Trophoblast cell (in vitro differentiated cells and primary cell): ENCODE measurements at regions not wholly inside any gene's neighbourhood (a gene's known extent, or its start where the extent isn't known, plus 50 kb on each side); places are given as distances from the start of the nearest gene placed in this dataset.

ENCODE experiments used
- DNase-seq, 2 donors: peaks; one replicate each; pipeline ENCODE4 v3.0.0-alpha.2; 2016
- H2AFZ ChIP-seq: 2 replicates; pipeline ENCODE4 v1.6.1; 2013; ENCODE audit warnings: low read length, moderate library complexity, mild to moderate bottlenecking; ENCODE audit not compliant: insufficient read depth, poor library complexity
- H2AK5ac ChIP-seq: 2 replicates; pipeline ENCODE4 v1.6.1; 2013; ENCODE audit warnings: mild to moderate bottlenecking, low read length
- H2BK120ac ChIP-seq: 2 replicates; pipeline ENCODE4 v1.6.1; 2013; ENCODE audit warnings: low read length, mild to moderate bottlenecking, moderate library complexity; ENCODE audit not compliant: insufficient read depth, poor library complexity
- H2BK12ac ChIP-seq: 2 replicates; pipeline ENCODE4 v1.6.1; 2013; ENCODE audit warnings: mild to moderate bottlenecking, low read length, moderate library complexity
- H2BK5ac ChIP-seq: 2 replicates; pipeline ENCODE4 v1.6.1; 2013; ENCODE audit warnings: low read length, low read depth, moderate library complexity, mild to moderate bottlenecking; ENCODE audit not compliant: poor library complexity
- H3K14ac ChIP-seq: 2 replicates; pipeline ENCODE4 v1.6.1; 2013; ENCODE audit warnings: mild to moderate bottlenecking, low read length
- H3K18ac ChIP-seq: 2 replicates; pipeline ENCODE4 v1.6.1; 2013; ENCODE audit warnings: mild to moderate bottlenecking, low read length
- H3K23ac ChIP-seq: 2 replicates; pipeline ENCODE4 v1.6.1; 2013; ENCODE audit warnings: low read length
- H3K27ac ChIP-seq: 2 replicates; pipeline ENCODE4 v1.5.1; 2013; ENCODE audit warnings: low read depth, mild to moderate bottlenecking, inconsistent platforms, low read length, moderate library complexity
- H3K27me3 ChIP-seq: 2 replicates; pipeline ENCODE4 v1.6.1; 2013; ENCODE audit warnings: inconsistent platforms, mild to moderate bottlenecking, low read length, moderate library complexity; ENCODE audit not compliant: insufficient read depth
- H3K36me3 ChIP-seq, 2 experiments: 1 replicate in 1 of 2; 2 replicates in 1 of 2; pipeline ENCODE4 v1.6.1; 2013; ENCODE audit warnings: low read length in 2 of 2, mild to moderate bottlenecking in 2 of 2, moderate library complexity in 1 of 2; ENCODE audit not compliant: insufficient read depth in 2 of 2, control insufficient read depth in 1 of 2
- H3K4ac ChIP-seq: 2 replicates; pipeline ENCODE4 v1.6.1; 2013; ENCODE audit warnings: low read depth, mild to moderate bottlenecking, low read length, moderate library complexity
- H3K4me1 ChIP-seq, 2 experiments: 1 replicate in 1 of 2; 2 replicates in 1 of 2; pipeline ENCODE4 v1.6.1; 2013; ENCODE audit warnings: low read length in 2 of 2, mild to moderate bottlenecking in 2 of 2, moderate library complexity in 1 of 2; ENCODE audit not compliant: insufficient read depth in 2 of 2, control insufficient read depth in 1 of 2
- H3K4me2 ChIP-seq: 2 replicates; pipeline ENCODE4 v1.6.1; 2013; ENCODE audit warnings: inconsistent platforms, mild to moderate bottlenecking, low read length, moderate library complexity
- H3K4me3 ChIP-seq: 2 replicates; pipeline ENCODE4 v1.5.1; 2013; ENCODE audit warnings: mild to moderate bottlenecking, low read depth, low read length, inconsistent platforms
- H3K79me1 ChIP-seq: one replicate; pipeline ENCODE4 v1.6.1; 2013; ENCODE audit warnings: low read length
- H3K79me2 ChIP-seq: 2 replicates; pipeline ENCODE4 v1.6.1; 2013; ENCODE audit warnings: low read length, mild to moderate bottlenecking; ENCODE audit not compliant: control insufficient read depth, insufficient read depth, poor library complexity
- H3K9ac ChIP-seq: 2 replicates; pipeline ENCODE4 v1.6.1; 2013; ENCODE audit warnings: mild to moderate bottlenecking, low read length
- H3K9me3 ChIP-seq: 2 replicates; pipeline ENCODE4 v1.6.1; 2013; ENCODE audit warnings: low read depth, mild to moderate bottlenecking, control low read depth, inconsistent platforms, low read length; ENCODE audit not compliant: insufficient read depth
- H4K12ac ChIP-seq: 2 replicates; pipeline ENCODE4 v1.6.1; 2013; ENCODE audit warnings: low read depth, mild to moderate bottlenecking, low read length, moderate library complexity
- H4K8ac ChIP-seq: 2 replicates; pipeline ENCODE4 v1.6.1; 2013; ENCODE audit warnings: low read depth, mild to moderate bottlenecking, low read length, moderate library complexity
- H4K91ac ChIP-seq: one replicate; pipeline ENCODE4 v1.6.1; 2013; ENCODE audit warnings: low read depth, mild to moderate bottlenecking, low read length, moderate library complexity
- WGBS: extraction: QIAGEN DNeasy Blood & Tissue Kit; methylation state at CpG from one replicate; pipeline ENCODE4 v1.1.7; 2013; ENCODE audit warnings: missing lambda C conversion rate; ENCODE audit not compliant: insufficient read length, insufficient coverage; ENCODE audit errors: extremely low coverage; 5-methylcytosine and 5-hydroxymethylcytosine counted together

DNA sequence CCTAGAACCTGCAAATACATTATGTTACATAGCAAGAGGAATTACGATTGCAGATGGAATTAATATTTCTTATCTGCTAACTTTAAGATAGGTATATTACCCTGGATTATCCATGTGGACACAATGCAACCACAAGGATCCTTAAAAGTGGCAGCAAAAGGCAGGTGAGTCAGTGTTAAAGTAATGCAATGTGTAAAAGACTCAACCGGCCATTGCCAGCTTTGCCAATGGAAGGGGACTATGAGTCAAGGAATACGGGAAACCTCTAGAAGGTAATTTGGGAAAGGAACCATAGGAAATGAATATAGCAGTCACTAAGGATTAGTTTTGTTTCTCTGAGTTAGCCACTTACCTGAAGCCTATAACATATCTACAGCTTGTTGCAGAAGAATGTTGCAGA lies 692.1 kb upstream of the ZP4 start:
- no peak overlapping the region for H2BK5ac ChIP-seq
- H3K23ac ChIP-seq = no peak overlapping the region
- no peak for DNase-seq
- no peaks in the 10 kb centered on the region for H3K79me1 ChIP-seq
- H3K18ac ChIP-seq = no peak overlapping the region
- no peaks in the 10 kb centered on the region for H3K36me3 ChIP-seq
- no peak overlapping the region for H2AK5ac ChIP-seq
- H2BK12ac ChIP-seq = no peak overlapping the region
- H2AFZ ChIP-seq = no peak overlapping the region
- no peak overlapping the region for H2BK120ac ChIP-seq
- H3K9me3 ChIP-seq = no peaks in the 10 kb centered on the region
- no CpG with 5 or more reads among the region's 3 CpGs for WGBS
- no peak overlapping the region for H3K9ac ChIP-seq
- no peak overlapping the region for H4K8ac ChIP-seq
- no peak overlapping the region for H4K91ac ChIP-seq
- no peak overlapping the region for H3K4me2 ChIP-seq
- no peak overlapping the region for H4K12ac ChIP-seq
- no peaks in the 10 kb centered on the region for H3K79me2 ChIP-seq
- no peaks in the 10 kb centered on the region for H3K4me1 ChIP-seq
- no peak overlapping the region for H3K27ac ChIP-seq
- H3K4me3 ChIP-seq = no peak overlapping the region
- H3K14ac ChIP-seq = no peak overlapping the region
- H3K4ac ChIP-seq = no peak overlapping the region
- H3K27me3 ChIP-seq = no peaks in the 10 kb centered on the region

DNA sequence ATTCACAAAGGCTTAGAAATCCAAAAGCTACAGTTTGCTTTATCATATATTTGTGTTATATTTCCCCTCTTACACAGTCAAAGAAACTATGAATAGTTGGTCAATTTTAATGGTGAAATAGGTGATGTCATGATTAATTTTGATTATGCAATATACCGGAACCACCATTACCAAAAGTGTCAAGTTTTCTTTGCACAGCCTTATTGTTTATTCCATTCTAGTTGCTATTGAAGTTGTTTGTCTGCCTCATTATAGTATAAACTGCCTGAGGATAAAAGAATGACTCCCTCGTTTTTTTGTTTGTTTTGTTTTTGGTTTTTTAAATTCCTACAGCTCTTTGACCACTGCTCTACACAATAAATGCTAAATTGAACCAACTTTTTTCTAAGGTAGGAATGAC lies 690.6 kb upstream of the ZP4 start:
- Histone ChIP-seq H3K14ac (no peak overlapping the region), H3K27ac (no peak overlapping the region), H3K9ac (no peak overlapping the region), H3K4me2 (no peak overlapping the region), H3K4me3 (no peak overlapping the region), H4K8ac (no peak overlapping the region), H3K27me3 (no peaks in the 10 kb centered on the region), H3K4ac (no peak overlapping the region), H3K4me1 (no peaks in the 10 kb centered on the region), H3K9me3 (no peaks in the 10 kb centered on the region), H2BK120ac (no peak overlapping the region), H3K79me2 (no peaks in the 10 kb centered on the region), H4K12ac (no peak overlapping the region), H2AFZ (no peak overlapping the region), H3K79me1 (no peaks in the 10 kb centered on the region), H4K91ac (no peak overlapping the region), H3K23ac (no peak overlapping the region), H2AK5ac (no peak overlapping the region), H2BK5ac (no peak overlapping the region), H2BK12ac (no peak overlapping the region), H3K36me3 (no peaks in the 10 kb centered on the region), H3K18ac (no peak overlapping the region)
- no peak for DNase-seq
- WGBS = no CpG with 5 or more reads among the region's 2 CpGs

DNA sequence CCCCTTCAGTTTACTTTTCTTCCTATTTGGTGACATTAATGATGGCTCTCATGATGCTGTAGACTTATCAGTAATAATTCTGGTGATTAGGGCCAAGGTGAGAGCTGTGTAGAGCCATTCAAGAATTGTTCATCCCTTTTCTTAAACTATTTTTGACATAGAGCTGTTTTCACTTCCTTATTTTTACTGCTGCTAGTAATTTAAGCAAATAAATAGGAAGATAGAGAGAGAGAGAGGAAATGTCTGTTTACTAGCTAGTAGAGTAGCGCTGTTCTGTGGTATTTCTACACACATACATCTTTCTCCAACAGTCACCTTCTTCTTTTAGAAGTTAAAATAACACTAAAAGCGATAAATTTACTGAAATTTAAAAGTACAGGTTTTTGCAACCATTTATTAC lies 678.0 kb upstream of the ZP4 start:
- H4K12ac ChIP-seq = no peak overlapping the region
- no peak overlapping the region for H2AK5ac ChIP-seq
- H3K27me3 ChIP-seq = no peaks in the 10 kb centered on the region
- H2AFZ ChIP-seq = no peak overlapping the region
- H3K23ac ChIP-seq = no peak overlapping the region
- no peak overlapping the region for H3K14ac ChIP-seq
- no peaks in the 10 kb centered on the region for H3K36me3 ChIP-seq
- no peak overlapping the region for H3K9ac ChIP-seq
- no peak overlapping the region for H3K18ac ChIP-seq
- no CpG with 5 or more reads among the region's 2 CpGs for WGBS
- H4K8ac ChIP-seq = no peak overlapping the region
- H3K4me3 ChIP-seq = no peak overlapping the region
- no peaks in the 10 kb centered on the region for H3K79me1 ChIP-seq
- H3K4me2 ChIP-seq = no peak overlapping the region
- no peaks in the 10 kb centered on the region for H3K4me1 ChIP-seq
- H3K79me2 ChIP-seq = no peaks in the 10 kb centered on the region
- H3K9me3 ChIP-seq = no peaks in the 10 kb centered on the region
- no peak overlapping the region for H4K91ac ChIP-seq
- H2BK5ac ChIP-seq = no peak overlapping the region
- DNase-seq = no peak
- no peak overlapping the region for H3K27ac ChIP-seq
- H2BK12ac ChIP-seq = no peak overlapping the region
- no peak overlapping the region for H3K4ac ChIP-seq
- H2BK120ac ChIP-seq = no peak overlapping the region

DNA sequence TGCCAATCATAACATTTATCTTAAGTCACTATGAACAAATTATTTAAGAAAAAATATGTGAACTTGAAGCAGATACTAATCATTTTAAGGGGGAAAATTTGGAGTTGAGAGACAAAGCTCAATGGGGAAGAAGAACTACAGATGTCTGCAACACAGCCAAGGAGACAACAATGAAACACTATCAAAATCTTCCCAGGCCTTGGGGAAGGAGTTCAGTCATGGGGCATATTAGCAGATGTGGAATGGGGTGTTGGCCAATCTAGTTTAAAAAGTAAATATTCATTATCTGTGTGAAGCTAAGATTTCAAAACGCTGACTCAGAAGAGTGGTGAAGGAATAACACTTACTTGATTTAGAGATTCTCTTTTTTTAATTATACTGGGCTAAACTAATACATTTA lies 671.6 kb upstream of the ZP4 start:
- H3K4me2 ChIP-seq = no peak overlapping the region
- no peak overlapping the region for H2AK5ac ChIP-seq
- no peaks in the 10 kb centered on the region for H3K9me3 ChIP-seq
- H3K4me1 ChIP-seq = no peaks in the 10 kb centered on the region
- H3K14ac ChIP-seq = no peak overlapping the region
- H4K12ac ChIP-seq = no peak overlapping the region
- H2BK120ac ChIP-seq = no peak overlapping the region
- no peak overlapping the region for H3K27ac ChIP-seq
- H3K23ac ChIP-seq = no peak overlapping the region
- no peak overlapping the region for H2BK5ac ChIP-seq
- no peak for DNase-seq
- H3K79me2 ChIP-seq = no peaks in the 10 kb centered on the region
- no peak overlapping the region for H3K18ac ChIP-seq
- H4K8ac ChIP-seq = no peak overlapping the region
- no peaks in the 10 kb centered on the region for H3K79me1 ChIP-seq
- H4K91ac ChIP-seq = no peak overlapping the region
- no peak overlapping the region for H3K4me3 ChIP-seq
- WGBS = no CpG with 5 or more reads among the region's 1 CpG
- no peak overlapping the region for H3K4ac ChIP-seq
- no peak overlapping the region for H2BK12ac ChIP-seq
- no peaks in the 10 kb centered on the region for H3K36me3 ChIP-seq
- no peaks in the 10 kb centered on the region for H3K27me3 ChIP-seq
- H2AFZ ChIP-seq = no peak overlapping the region
- H3K9ac ChIP-seq = no peak overlapping the region
